HG03565 (cell line): ENCODE measurements at regions not wholly inside any gene's neighbourhood (a gene's known extent, or its start where the extent isn't known, plus 50 kb on each side); places are given as distances from the start of the nearest gene placed in this dataset.

ENCODE experiments used
- ATAC-seq: cut with Tn5 transposase; IDR thresholded peaks from one replicate; pipeline ENCODE4 v1.9.1; 2021; ENCODE audit warnings: mild to moderate bottlenecking, moderate library complexity; ENCODE audit not compliant: unreplicated experiment

- ATAC-seq: no peak
Observed at GRCh38 chr4:130131536-130131935, 1035.6 kb downstream of the C4orf33 start.

GRCh38 chr4:130141651-130142050 is 1045.7 kb downstream of the C4orf33 start:
- ATAC-seq: no peak

- no peak for ATAC-seq
Observed at GRCh38 chr4:130143656-130144055, 1047.7 kb downstream of the C4orf33 start.

GRCh38 chr4:130146773-130147172 is 1050.8 kb downstream of the C4orf33 start:
- no peak for ATAC-seq

GRCh38 chr4:130147641-130148040 is 1051.7 kb downstream of the C4orf33 start:
- no peak for ATAC-seq

GRCh38 chr4:130154901-130155300 is 1058.9 kb downstream of the C4orf33 start:
- no peak for ATAC-seq

GRCh38 chr4:130163701-130164100 is 1067.7 kb downstream of the C4orf33 start:
- ATAC-seq: no peak

- ATAC-seq: no peak
Observed at GRCh38 chr4:130165381-130165780, 1069.4 kb downstream of the C4orf33 start.

- ATAC-seq: no peak
Observed at GRCh38 chr4:130172156-130172555, 1076.2 kb downstream of the C4orf33 start.

- no peak for ATAC-seq
Observed at GRCh38 chr4:130178106-130178505, 1082.2 kb downstream of the C4orf33 start.

GRCh38 chr4:130183096-130183495 is 1087.1 kb downstream of the C4orf33 start:
- ATAC-seq: no peak

- no peak for ATAC-seq
Observed at GRCh38 chr4:130183766-130184165, 1087.8 kb downstream of the C4orf33 start.

- ATAC-seq: no peak
Observed at GRCh38 chr4:130185123-130185522, 1089.2 kb downstream of the C4orf33 start.

- no peak for ATAC-seq
Observed at GRCh38 chr4:130186931-130187330, 1091.0 kb downstream of the C4orf33 start.

GRCh38 chr4:130187587-130187986 is 1091.6 kb downstream of the C4orf33 start:
- ATAC-seq: no peak

- no peak for ATAC-seq
Observed at GRCh38 chr4:130192787-130193186, 1096.8 kb downstream of the C4orf33 start.

GRCh38 chr4:130197946-130198345 is 1102.0 kb downstream of the C4orf33 start:
- no peak for ATAC-seq

- ATAC-seq: no peak
Observed at GRCh38 chr4:130203571-130203970, 1107.6 kb downstream of the C4orf33 start.

GRCh38 chr4:130210864-130211263 is 1114.9 kb downstream of the C4orf33 start:
- no peak for ATAC-seq

- no peak for ATAC-seq
Observed at GRCh38 chr4:130214268-130214667, 1118.3 kb downstream of the C4orf33 start.

GRCh38 chr4:130233377-130234047 is 1137.6 kb downstream of the C4orf33 start:
- peak; percentile 100 for ATAC-seq

- no peak for ATAC-seq
Observed at GRCh38 chr4:130238121-130238520, 1142.2 kb downstream of the C4orf33 start.

GRCh38 chr4:130249002-130249401 is 1153.0 kb downstream of the C4orf33 start:
- ATAC-seq: no peak
